Neuron (in vitro differentiated cells): ENCODE measurements at regions not wholly inside any gene's neighbourhood (a gene's known extent, or its start where the extent isn't known, plus 50 kb on each side); places are given as distances from the start of the nearest gene placed in this dataset.

Source experiments
- H2AFZ ChIP-seq: one replicate; pipeline ENCODE4 v1.6.1; 2013; ENCODE audit warnings: low read depth, mild to moderate bottlenecking, inconsistent platforms, low read length, moderate library complexity
- H3K27me3 ChIP-seq: one replicate; pipeline ENCODE4 v1.6.1; 2013; ENCODE audit warnings: low read length; ENCODE audit not compliant: insufficient read depth
- H3K36me3 ChIP-seq: one replicate; pipeline ENCODE4 v1.6.1; 2013; ENCODE audit warnings: low read length; ENCODE audit not compliant: insufficient read depth
- H3K4me1 ChIP-seq: one replicate; pipeline ENCODE4 v1.6.1; 2013; ENCODE audit warnings: low read length; ENCODE audit not compliant: insufficient read depth
- H3K4me3 ChIP-seq: 2 replicates; pipeline ENCODE4 v1.5.1; 2013; ENCODE audit warnings: mild to moderate bottlenecking, low read length, moderate library complexity
- H3K9me3 ChIP-seq: one replicate; pipeline ENCODE4 v1.6.1; 2013; ENCODE audit warnings: low read length

DNA sequence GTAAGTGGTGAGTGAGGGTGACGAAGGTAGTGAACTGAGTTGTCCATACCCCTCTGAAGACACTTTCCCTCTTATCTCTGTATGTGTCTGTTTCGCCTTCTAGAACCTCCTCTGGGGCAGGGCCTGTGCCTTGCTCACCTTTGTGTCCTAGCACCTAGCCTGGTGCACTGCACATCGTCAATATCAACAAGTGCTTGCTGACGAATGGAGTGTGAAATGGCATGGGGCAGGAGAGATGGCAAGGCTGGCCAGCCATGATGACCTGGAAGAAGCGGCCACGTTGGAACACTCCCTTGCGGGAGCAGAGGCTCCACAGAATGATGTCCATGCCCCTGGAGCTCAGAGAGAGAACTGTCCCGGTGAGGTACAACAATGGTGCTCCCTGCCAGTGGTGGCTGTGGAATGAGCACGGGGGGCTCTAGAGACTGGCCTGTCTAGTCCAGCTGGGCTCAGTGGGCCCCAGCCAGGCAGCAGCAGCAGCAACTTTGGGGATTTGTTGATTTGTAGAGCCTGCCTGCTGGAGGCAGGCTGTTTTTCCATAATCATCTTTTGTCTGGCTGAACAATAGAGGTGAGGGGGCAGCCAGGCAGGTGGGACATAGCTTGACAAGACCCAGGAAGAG lies 112.2 kb upstream of the PJA1 start:
- no peaks in the 10 kb centered on the region for H3K36me3 ChIP-seq

DNA sequence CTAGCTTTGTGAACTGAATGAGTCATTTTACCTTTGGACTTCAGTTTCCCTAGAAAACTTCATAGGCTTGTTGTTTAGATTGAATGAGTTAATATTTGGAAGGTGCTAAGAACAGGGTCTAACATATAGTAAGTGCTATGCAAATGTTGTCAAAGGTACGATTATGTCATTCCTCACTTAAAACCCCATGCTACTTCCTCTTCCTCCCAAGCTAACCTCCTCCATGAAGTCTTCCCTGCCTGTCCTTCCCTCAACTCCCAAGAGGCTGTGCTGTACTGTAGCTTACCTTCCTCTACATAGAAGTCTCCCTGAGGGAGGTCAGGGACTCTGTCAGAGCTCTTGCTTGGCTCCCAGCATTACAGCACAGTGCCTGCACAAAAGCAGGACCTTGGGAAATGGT lies 103.4 kb upstream of the PJA1 start:
- Histone ChIP-seq H3K9me3 (no peaks in the 10 kb centered on the region), H3K4me3 (no peak overlapping the region), H3K4me1 (peaks cover 2% of the 10 kb centered on the region), H3K27me3 (peaks cover 5% of the 10 kb centered on the region), H3K36me3 (no peaks in the 10 kb centered on the region), H2AFZ (no peak overlapping the region)

More for the DNA sequence above, 112.2 kb upstream of the PJA1 start:
- Histone ChIP-seq H3K9me3 (no peaks in the 10 kb centered on the region), H2AFZ (peak overlapping the region; percentile 58), H3K27me3 (peaks cover 18% of the 10 kb centered on the region), H3K4me1 (peaks cover 10% of the 10 kb centered on the region), H3K4me3 (no peak overlapping the region)

DNA sequence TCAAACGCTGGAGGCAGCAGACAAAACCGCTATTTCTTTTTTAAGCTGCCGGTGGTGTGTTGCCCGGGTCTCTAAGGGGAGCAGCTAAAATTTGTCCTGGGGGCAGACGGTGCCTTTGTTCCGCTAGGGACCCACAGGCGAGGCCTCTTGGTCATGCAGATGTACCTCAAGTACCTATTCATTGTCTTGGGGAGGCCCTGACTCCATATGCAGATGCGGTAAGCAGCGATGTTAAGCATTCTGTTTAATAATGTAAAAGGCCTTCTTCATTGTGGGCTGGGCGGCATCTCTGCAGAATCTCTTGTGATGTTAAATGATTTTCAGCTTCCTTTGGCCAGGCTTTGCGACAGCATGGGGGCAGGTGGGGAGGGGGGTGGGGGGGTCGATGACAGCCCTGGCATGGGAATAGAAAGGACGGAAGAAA lies 98.9 kb upstream of the PJA1 start:
- no peak overlapping the region for H3K4me3 ChIP-seq

DNA sequence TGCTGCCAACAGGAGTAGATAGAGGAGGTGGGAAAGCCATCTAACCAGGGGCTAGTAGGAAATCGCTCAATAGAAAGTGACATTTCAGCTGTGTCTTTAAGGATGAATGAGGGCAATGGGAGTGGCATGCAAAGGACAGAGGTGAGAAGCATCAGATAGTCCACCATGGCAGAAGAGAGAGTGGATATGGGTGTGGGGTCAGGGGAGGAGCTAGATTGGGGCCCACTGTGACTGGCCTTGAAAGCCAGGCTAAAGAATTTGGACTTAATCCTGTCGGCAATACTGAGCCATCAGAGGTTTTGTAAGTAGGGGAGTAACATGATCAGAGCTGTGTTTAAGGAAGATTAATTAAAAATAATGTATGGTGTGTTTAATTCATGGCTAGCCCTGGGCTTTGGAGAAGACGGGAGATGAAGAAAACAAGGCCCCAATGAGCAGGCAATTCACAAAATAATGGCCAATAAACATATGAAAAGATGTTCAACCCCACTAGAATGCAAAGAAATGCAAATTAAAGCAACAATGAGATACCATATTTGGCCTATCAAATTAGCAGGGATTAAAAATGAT lies 98.1 kb upstream of the PJA1 start:
- peaks cover 15% of the 10 kb centered on the region for H3K27me3 ChIP-seq
- H3K36me3 ChIP-seq: no peaks in the 10 kb centered on the region
- no peaks in the 10 kb centered on the region for H3K9me3 ChIP-seq
- peaks cover 2% of the 10 kb centered on the region for H3K4me1 ChIP-seq
- H3K4me3 ChIP-seq: no peak overlapping the region
- H2AFZ ChIP-seq: no peak overlapping the region

More for the DNA sequence above, 98.9 kb upstream of the PJA1 start:
- Histone ChIP-seq H3K9me3 (no peaks in the 10 kb centered on the region), H3K36me3 (no peaks in the 10 kb centered on the region), H2AFZ (no peak overlapping the region), H3K27me3 (peaks cover 11% of the 10 kb centered on the region), H3K4me1 (peaks cover 2% of the 10 kb centered on the region)

DNA sequence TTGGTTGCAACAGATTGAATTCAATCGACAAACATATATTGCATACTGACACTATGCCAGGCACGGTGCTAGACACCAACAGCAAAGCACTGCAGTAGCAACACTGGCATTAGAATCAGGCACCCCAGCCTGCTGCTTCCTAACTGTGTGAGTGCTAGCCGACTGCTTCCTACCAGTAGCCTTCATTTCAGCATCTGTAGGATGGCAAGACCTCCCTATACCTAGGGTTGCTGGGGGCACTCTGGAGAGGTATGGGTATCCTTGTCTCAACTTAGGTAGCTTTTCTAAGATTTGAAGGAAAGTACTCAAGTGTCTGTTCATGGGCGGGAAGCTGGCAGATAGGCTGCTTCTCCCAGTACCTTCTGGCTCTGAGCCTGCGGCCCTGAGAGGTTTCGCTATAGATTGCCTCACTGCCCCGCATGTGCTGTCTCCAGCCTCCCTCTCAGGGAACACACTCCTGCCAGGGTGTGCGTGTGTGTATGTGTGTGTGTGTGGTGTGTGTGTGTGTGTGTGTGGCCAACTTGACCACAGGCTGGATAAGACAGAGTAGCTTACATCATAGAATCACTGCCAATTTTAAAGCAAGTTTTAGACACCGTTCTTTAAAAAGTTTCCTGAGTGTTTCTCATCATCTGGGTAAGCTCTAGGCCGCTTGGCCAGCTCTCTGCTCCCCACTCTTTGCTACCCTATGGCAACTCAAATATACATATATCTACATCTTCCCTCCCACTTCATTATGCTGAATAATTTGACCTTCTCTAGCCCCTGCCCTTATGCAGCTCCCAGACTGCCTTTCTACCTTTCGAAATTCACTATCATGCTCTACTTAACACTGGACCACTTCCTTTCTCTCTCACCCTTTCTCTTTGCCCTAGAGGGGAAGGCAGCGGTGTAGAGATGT lies 97.0 kb upstream of the PJA1 start:
- H3K4me1 ChIP-seq: peaks cover 2% of the 10 kb centered on the region
- H3K9me3 ChIP-seq: no peaks in the 10 kb centered on the region
- H3K4me3 ChIP-seq: no peak overlapping the region
- peaks cover 15% of the 10 kb centered on the region for H3K27me3 ChIP-seq
- H3K36me3 ChIP-seq: no peaks in the 10 kb centered on the region
- H2AFZ ChIP-seq: no peak overlapping the region

DNA sequence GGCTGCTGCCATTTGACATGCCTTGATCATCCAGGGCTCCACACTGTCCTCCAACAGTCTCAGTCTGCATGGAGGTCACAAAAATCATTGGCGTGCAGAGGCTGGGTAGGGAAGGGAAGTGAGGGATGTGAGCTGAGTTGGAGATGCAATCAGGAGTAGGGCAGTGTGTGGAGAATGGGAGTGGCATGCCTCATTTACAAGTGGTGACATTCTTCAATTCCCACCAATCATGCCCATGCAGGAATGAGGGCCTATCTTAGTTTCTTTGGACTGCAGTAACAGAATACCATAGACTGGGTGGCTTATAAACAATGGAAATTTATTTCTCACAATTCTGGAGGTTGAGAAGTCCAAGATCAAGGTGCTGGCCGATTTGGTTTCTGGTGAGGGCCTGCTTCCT lies 94.9 kb upstream of the PJA1 start:
- H3K36me3 ChIP-seq: no peaks in the 10 kb centered on the region
- peaks cover 5% of the 10 kb centered on the region for H3K4me1 ChIP-seq
- no peaks in the 10 kb centered on the region for H3K9me3 ChIP-seq
- no peak overlapping the region for H3K4me3 ChIP-seq
- peaks cover 14% of the 10 kb centered on the region for H3K27me3 ChIP-seq
- H2AFZ ChIP-seq: no peak overlapping the region

DNA sequence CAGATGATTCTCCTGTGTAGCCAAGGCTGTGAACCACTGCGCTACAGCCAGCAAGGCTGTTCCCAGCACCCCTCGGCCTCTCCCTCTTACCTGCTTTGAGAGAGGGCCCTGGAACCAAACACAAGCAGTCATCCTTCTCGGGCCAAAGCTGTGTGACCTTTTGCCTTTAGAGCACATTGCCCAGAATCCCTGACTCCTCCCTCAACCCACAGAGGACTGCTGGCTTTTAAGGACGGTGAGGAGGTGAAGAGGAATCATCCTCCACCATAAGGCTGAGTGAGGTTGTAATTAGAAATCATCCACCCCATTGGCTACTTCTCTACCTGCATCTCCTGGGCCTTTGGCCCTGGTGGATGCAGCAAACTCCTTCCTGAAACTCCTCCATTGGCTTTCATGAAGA lies 93.6 kb upstream of the PJA1 start:
- Histone ChIP-seq H3K4me1 (peaks cover 3% of the 10 kb centered on the region), H3K4me3 (no peak overlapping the region), H3K9me3 (no peaks in the 10 kb centered on the region), H3K27me3 (peaks cover 12% of the 10 kb centered on the region), H3K36me3 (no peaks in the 10 kb centered on the region), H2AFZ (no peak overlapping the region)

DNA sequence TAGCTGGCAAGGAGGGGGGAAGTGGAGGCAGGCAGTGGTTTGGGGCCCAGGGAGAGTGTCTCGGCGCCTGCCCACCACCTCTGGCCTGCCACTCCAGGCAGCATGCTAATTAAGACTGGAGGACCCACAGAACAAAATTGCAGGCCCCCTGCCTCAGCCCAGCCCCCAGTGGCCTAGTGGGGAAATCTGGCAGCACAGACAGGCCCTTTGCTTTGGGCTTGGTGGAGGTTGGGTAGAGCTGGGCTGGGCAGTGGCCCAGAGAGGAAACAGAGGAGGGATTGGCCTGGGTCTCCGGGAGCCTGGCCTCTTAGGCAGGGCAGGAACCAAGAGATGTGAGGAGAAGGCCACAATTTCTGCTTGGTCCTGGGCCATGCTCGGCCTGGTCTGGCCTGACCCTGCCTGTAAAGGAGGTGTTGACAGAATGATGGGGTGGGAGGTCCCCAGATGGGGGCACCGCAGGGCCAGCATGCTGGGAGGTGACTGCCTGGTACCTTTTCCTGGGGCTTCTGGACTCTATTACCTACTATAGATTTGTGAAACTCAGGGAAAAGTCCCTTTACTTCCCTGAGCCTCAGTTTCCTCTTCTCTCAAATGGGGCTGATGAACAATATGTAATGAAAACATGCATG lies 92.4 kb upstream of the PJA1 start:
- H3K9me3 ChIP-seq: no peaks in the 10 kb centered on the region
- peaks cover 12% of the 10 kb centered on the region for H3K27me3 ChIP-seq
- peaks cover 3% of the 10 kb centered on the region for H3K4me1 ChIP-seq
- H3K36me3 ChIP-seq: no peaks in the 10 kb centered on the region
- H2AFZ ChIP-seq: no peak overlapping the region
- no peak overlapping the region for H3K4me3 ChIP-seq

DNA sequence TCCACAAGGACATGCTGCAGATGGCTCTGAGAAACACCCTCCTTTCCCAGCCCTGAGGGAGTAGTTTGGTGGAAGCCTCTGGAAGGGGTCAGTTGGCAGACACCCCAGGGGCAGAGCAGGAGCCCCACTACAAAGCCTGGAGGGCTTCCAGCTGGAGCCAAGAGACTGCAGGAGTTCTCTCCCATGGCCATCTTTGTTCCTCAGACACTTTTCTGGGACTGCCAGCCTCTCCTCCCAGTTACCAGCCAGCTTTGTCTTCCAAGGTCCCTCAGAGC lies 91.0 kb upstream of the PJA1 start:
- peaks cover 7% of the 10 kb centered on the region for H3K27me3 ChIP-seq
- H3K36me3 ChIP-seq: no peaks in the 10 kb centered on the region

DNA sequence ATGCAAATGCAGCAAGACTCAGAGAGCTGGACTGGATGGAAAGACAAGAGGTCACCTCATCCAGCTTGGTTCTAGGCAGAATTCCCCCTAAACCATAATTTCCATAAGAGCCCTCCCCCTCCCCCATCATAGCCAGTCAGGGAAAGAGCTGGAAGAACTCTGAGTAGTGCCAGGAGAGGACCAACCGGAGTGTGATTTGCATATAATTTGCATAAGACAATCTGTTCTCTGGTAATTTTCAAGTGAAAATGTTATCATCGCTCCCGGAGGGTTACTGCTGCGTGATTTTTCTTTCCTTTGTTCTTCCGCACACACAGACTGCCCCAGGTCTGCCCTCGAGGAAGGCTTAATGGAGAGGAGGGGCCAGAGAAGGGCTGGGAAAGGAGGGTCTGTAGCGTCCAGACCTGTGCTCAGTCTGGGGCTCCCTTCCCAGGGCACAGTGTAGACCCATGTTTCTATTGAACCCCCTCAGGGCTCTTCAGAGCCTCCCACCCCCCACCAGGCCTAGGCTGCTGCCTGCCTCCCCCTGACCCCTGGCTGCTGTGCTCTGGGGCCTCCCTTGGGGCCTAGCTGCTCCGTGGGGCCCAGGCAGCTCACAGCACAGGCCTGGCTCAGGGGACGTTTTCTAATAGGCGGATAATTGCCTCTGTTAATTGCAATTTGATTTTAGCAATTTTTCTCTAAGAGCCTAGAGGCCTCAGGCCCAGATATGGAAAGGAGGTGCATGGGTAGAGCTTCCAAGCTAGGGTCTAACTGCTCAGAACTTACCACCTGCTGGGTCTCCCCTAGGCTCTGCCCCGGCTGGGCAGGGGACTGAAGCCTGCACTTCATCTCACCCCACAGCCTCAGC lies 90.4 kb upstream of the PJA1 start:
- Histone ChIP-seq H3K9me3 (no peaks in the 10 kb centered on the region), H3K36me3 (no peaks in the 10 kb centered on the region), H3K4me1 (peaks cover 3% of the 10 kb centered on the region), H2AFZ (no peak overlapping the region), H3K27me3 (peaks cover 7% of the 10 kb centered on the region), H3K4me3 (no peak overlapping the region)

More for the DNA sequence above, 91.0 kb upstream of the PJA1 start:
- H3K4me3 ChIP-seq: no peak overlapping the region
- no peak overlapping the region for H2AFZ ChIP-seq
- H3K4me1 ChIP-seq: peaks cover 3% of the 10 kb centered on the region
- H3K9me3 ChIP-seq: no peaks in the 10 kb centered on the region

DNA sequence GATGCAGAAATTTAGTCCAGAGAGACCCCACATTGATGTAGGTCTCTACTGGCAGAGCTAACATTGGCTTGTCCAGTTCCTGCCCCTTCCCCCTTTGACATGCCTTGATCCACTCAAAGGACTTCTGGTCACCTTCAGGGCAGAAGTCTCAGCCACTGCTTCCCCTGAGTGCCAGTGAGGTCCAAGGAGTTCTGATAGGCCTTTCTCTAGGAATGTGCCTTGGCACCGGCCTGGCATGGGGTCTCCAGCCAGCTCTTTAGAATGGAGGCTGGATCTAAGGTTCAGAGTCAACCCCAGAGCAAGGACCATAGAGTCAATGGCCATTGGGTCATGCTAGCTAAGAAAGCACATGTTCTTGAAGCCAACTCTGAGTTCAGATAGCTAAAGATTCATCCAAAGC lies 88.6 kb upstream of the PJA1 start:
- Histone ChIP-seq H3K27me3 (peaks cover under 1% of the 10 kb centered on the region), H3K36me3 (no peaks in the 10 kb centered on the region), H3K4me3 (no peak overlapping the region), H3K4me1 (peaks cover 3% of the 10 kb centered on the region), H3K9me3 (no peaks in the 10 kb centered on the region), H2AFZ (no peak overlapping the region)

DNA sequence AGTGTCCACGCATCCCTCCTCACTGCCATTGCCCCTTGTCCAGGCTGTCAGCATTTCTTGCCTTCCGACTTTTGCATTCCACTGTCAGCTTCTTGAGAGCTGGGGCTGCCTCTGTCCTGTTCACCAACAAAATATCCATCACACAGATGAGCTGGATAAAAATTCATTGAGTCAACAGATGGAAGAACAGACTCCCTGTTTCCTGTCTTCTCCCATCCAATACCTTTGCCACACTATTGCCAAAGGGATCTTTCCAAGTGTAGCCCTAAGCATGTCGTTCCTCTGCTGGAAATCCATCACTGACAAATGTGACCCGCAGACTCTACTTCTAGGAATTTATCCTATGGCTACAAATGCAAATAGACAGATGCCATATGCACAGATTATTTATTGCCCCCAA lies 78.0 kb upstream of the PJA1 start:
- no peaks in the 10 kb centered on the region for H3K36me3 ChIP-seq
- no peak overlapping the region for H2AFZ ChIP-seq
- H3K9me3 ChIP-seq: no peaks in the 10 kb centered on the region
- H3K27me3 ChIP-seq: peaks cover 12% of the 10 kb centered on the region
- no peaks in the 10 kb centered on the region for H3K4me1 ChIP-seq
- no peak overlapping the region for H3K4me3 ChIP-seq
